ENCODE measurements at regions not wholly inside any gene's neighbourhood (a gene's known extent, or its start where the extent isn't known, plus 50 kb on each side); places are given as distances from the start of the nearest gene placed in this dataset.

DNA sequence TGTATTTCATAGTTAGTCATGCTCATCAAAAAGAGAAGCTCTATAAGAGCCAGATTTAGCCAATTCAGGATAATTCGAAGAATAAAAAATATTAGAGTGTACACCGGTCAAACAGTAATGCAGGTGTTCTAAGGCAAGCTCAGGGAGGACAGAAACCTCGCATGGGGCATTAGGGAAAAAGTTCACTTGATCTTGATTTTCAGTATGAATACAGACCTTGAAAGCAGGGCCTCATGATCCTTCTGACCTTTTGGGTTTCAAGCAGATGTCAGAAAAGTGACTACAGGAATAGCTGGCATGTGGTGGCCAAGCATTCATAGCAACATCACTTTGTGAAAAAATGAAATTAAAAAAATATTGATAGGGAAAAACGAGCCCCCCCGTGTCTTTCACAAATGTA, 394.9 kb downstream of the KIF4B start:
- H3K27me3 ChIP-seq (ENCODE audit: control insufficient read depth in 2 of 2, insufficient read depth in 2 of 2, low read length in 2 of 2): no peaks in the 10 kb centered on the region
- in situ Hi-C loops (cut with MboI): no loop called here
- WGBS (ENCODE audit: insufficient coverage, low coverage, missing lambda C conversion rate): 1% methylated on average over 5 of the region's 5 CpGs

More for the DNA sequence above, 394.9 kb downstream of the KIF4B start:
- Histone ChIP-seq H2AFZ (ENCODE audit: low read depth, low read length) (no peak overlapping the region), H3K9me1 (ENCODE audit: control insufficient read depth, insufficient read depth, low read length) (no peaks in the 10 kb centered on the region), H3K9me3 (replicated peaks; ENCODE audit: control insufficient read depth, insufficient read depth, low read depth, low read length) (no peaks in the 10 kb centered on the region), H3K9ac (ENCODE audit: insufficient read depth in 1 of 2, low read depth in 2 of 2, low read length in 2 of 2) (no peak overlapping the region), H3K27ac (ENCODE audit: extremely low read depth, low read depth, low read length) (no peak overlapping the region), H3K36me3 (ENCODE audit: control insufficient read depth, insufficient read depth, low read length) (no peaks in the 10 kb centered on the region), H4K20me1 (replicated peaks; ENCODE audit: control insufficient read depth, insufficient read depth, low read length) (no peaks in the 10 kb centered on the region), H3K79me2 (ENCODE audit: control insufficient read depth, insufficient read depth, low read length) (no peaks in the 10 kb centered on the region), H3K4me3 (no peak overlapping the region), H3K4me2 (ENCODE audit: insufficient read depth, low read length) (no peak overlapping the region), H3K4me1 (replicated peaks in 1 of 2; ENCODE audit: control insufficient read depth in 2 of 2, insufficient read depth in 2 of 2, low read length in 2 of 2) (no peaks in the 10 kb centered on the region)
- TF ChIP-seq RB1 (IDR thresholded peaks at IDR 0.05; ENCODE audit: low read depth) (no peak), SRSF7 (optimal IDR thresholded peaks at IDR 0.05; ENCODE audit: low read depth, low read length) (no peak), PCBP1 (IDR thresholded peaks at IDR 0.05; ENCODE audit: low read depth, low read length, poor library complexity, severe bottlenecking) (no peak), ARHGAP35 (IDR thresholded peaks at IDR 0.05; ENCODE audit: partially characterized antibody) (no peak), CBX2 (IDR thresholded peaks at IDR 0.05; ENCODE audit: insufficient read depth, low read length, poor library complexity, severe bottlenecking) (no peak), MCM2 (IDR thresholded peaks at IDR 0.05; ENCODE audit: low read depth) (no peak), EHMT2 (IDR thresholded peaks at IDR 0.05) (no peak), ZC3H11A (IDR thresholded peaks at IDR 0.05; ENCODE audit: low read depth, low read length) (no peak), LCOR (CRISPR knock-in tag; IDR thresholded peaks at IDR 0.05) (no peak)
- TF ChIP-seq, protein P1, sequence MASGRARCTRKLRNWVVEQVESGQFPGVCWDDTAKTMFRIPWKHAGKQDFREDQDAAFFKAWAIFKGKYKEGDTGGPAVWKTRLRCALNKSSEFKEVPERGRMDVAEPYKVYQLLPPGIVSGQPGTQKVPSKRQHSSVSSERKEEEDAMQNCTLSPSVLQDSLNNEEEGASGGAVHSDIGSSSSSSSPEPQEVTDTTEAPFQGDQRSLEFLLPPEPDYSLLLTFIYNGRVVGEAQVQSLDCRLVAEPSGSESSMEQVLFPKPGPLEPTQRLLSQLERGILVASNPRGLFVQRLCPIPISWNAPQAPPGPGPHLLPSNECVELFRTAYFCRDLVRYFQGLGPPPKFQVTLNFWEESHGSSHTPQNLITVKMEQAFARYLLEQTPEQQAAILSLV (tag; IDR thresholded peaks at IDR 0.05): no peak
- TF ChIP-seq, protein P2, sequence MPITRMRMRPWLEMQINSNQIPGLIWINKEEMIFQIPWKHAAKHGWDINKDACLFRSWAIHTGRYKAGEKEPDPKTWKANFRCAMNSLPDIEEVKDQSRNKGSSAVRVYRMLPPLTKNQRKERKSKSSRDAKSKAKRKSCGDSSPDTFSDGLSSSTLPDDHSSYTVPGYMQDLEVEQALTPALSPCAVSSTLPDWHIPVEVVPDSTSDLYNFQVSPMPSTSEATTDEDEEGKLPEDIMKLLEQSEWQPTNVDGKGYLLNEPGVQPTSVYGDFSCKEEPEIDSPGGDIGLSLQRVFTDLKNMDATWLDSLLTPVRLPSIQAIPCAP (CRISPR knock-in tag; IDR thresholded peaks at IDR 0.05; ENCODE audit: borderline replicate concordance): no peak
- TF ChIP-seq, protein P3, sequence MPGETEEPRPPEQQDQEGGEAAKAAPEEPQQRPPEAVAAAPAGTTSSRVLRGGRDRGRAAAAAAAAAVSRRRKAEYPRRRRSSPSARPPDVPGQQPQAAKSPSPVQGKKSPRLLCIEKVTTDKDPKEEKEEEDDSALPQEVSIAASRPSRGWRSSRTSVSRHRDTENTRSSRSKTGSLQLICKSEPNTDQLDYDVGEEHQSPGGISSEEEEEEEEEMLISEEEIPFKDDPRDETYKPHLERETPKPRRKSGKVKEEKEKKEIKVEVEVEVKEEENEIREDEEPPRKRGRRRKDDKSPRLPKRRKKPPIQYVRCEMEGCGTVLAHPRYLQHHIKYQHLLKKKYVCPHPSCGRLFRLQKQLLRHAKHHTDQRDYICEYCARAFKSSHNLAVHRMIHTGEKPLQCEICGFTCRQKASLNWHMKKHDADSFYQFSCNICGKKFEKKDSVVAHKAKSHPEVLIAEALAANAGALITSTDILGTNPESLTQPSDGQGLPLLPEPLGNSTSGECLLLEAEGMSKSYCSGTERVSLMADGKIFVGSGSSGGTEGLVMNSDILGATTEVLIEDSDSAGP (CRISPR knock-in tag; IDR thresholded peaks at IDR 0.05): no peak
- TF ChIP-seq, protein P4, sequence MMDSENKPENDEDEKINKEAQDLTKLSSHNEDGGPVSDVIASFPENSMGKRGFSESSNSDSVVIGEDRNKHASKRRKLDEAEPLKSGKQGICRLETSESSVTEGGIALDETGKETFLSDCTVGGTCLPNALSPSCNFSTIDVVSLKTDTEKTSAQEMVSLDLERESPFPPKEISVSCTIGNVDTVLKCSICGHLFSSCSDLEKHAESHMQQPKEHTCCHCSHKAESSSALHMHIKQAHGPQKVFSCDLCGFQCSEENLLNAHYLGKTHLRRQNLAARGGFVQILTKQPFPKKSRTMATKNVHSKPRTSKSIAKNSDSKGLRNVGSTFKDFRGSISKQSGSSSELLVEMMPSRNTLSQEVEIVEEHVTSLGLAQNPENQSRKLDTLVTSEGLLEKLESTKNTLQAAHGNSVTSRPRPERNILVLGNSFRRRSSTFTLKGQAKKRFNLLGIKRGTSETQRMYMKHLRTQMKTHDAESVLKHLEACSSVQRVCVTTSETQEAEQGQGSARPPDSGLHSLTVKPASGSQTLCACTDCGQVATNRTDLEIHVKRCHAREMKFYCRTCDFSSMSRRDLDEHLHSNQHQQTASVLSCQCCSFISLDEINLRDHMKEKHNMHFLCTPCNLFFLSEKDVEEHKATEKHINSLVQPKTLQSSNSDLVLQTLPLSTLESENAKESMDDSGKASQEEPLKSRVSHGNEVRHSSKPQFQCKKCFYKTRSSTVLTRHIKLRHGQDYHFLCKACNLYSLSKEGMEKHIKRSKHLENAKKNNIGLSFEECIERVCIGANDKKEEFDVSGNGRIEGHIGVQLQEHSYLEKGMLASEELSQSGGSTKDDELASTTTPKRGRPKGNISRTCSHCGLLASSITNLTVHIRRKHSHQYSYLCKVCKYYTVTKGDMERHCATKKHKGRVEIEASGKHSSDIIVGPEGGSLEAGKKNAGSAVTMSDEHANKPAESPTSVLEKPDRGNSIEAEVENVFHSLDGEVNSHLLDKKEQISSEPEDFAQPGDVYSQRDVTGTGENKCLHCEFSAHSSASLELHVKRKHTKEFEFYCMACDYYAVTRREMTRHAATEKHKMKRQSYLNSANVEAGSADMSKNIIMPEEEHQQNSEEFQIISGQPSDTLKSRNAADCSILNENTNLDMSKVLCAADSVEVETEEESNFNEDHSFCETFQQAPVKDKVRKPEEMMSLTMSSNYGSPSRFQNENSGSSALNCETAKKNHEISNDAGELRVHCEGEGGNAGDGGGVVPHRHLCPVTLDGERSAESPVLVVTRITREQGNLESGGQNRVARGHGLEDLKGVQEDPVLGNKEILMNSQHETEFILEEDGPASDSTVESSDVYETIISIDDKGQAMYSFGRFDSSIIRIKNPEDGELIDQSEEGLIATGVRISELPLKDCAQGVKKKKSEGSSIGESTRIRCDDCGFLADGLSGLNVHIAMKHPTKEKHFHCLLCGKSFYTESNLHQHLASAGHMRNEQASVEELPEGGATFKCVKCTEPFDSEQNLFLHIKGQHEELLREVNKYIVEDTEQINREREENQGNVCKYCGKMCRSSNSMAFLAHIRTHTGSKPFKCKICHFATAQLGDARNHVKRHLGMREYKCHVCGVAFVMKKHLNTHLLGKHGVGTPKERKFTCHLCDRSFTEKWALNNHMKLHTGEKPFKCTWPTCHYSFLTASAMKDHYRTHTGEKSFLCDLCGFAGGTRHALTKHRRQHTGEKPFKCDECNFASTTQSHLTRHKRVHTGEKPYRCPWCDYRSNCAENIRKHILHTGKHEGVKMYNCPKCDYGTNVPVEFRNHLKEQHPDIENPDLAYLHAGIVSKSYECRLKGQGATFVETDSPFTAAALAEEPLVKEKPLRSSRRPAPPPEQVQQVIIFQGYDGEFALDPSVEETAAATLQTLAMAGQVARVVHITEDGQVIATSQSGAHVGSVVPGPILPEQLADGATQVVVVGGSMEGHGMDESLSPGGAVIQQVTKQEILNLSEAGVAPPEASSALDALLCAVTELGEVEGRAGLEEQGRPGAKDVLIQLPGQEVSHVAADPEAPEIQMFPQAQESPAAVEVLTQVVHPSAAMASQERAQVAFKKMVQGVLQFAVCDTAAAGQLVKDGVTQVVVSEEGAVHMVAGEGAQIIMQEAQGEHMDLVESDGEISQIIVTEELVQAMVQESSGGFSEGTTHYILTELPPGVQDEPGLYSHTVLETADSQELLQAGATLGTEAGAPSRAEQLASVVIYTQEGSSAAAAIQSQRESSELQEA (IDR thresholded peaks at IDR 0.05; ENCODE audit: low read depth): no peak
- ChIA-PET CTCF (ENCODE audit: low intra/inter-chr PET ratio) (no interaction called here), POLR2A (no interaction called here)
- DNase-seq (ENCODE audit: extremely low read depth in 1 of 4, low spot score in 3 of 4): no peak
- intact Hi-C loops (cut with micrococcal nuclease): no loop called here
- FAIRE-seq: no peak
- no TSS peak for BruUV-seq (replicated peaks)
- ATAC-seq: no peak
